RCC 7860 (cell line): ENCODE measurements at regions not wholly inside any gene's neighbourhood (a gene's known extent, or its start where the extent isn't known, plus 50 kb on each side); places are given as distances from the start of the nearest gene placed in this dataset.
"Not testable (repeated sequence)": the region's sequence is repeated elsewhere in the genome, so short reads cannot be mapped to it uniquely, and the experiment has no call there.

Experiments used
- DNase-seq: peaks from one replicate; pipeline ENCODE4 v3.0.0-alpha.2; 2015; ENCODE audit warnings: low spot score
- FAIRE-seq: peaks from 2 replicates; lab custom pipeline; 2012; peaks lifted over from hg19 to GRCh38; lab: Jason Lieb, UNC

GRCh38 chr16:59096682-59097081 is 362.6 kb upstream of the GOT2 start:
- FAIRE-seq, DNase-seq: not testable (repeated sequence)

- FAIRE-seq (no peak), DNase-seq (no peak)
Measured at GRCh38 chr16:59090541-59090940, 356.4 kb upstream of the GOT2 start.

GRCh38 chr16:59088431-59088830 is 354.3 kb upstream of the GOT2 start:
- no peak for DNase-seq
- no peak for FAIRE-seq

GRCh38 chr16:59087641-59088040 is 353.5 kb upstream of the GOT2 start:
- FAIRE-seq, result no peak

GRCh38 chr16:59067205-59067604 is 333.1 kb upstream of the GOT2 start:
- FAIRE-seq, result no peak
- DNase-seq, result no peak

More at GRCh38 chr16:59087641-59088040, 353.5 kb upstream of the GOT2 start:
- DNase-seq, result no peak

- FAIRE-seq, result no peak
- DNase-seq, result peak; percentile 60
Measured at GRCh38 chr16:59060207-59060606, 326.1 kb upstream of the GOT2 start.

GRCh38 chr16:59058250-59058649 is 324.1 kb upstream of the GOT2 start:
- DNase-seq, result no peak
- FAIRE-seq, result no peak

- FAIRE-seq (no peak), DNase-seq (no peak)
Measured at GRCh38 chr16:59053911-59054310, 319.8 kb upstream of the GOT2 start.

GRCh38 chr16:59052231-59052630 is 318.1 kb upstream of the GOT2 start:
- DNase-seq, result no peak
- no peak for FAIRE-seq

- DNase-seq (no peak), FAIRE-seq (no peak)
Measured at GRCh38 chr16:59048876-59049275, 314.8 kb upstream of the GOT2 start.

- no peak for FAIRE-seq
Measured at GRCh38 chr16:59047114-59047513, 313.0 kb upstream of the GOT2 start.

GRCh38 chr16:59046335-59046734 is 312.2 kb upstream of the GOT2 start:
- FAIRE-seq (no peak), DNase-seq (no peak)

More at GRCh38 chr16:59047114-59047513, 313.0 kb upstream of the GOT2 start:
- no peak for DNase-seq

GRCh38 chr16:59045501-59045900 is 311.4 kb upstream of the GOT2 start:
- no peak for DNase-seq
- FAIRE-seq, result no peak

- no peak for DNase-seq
- FAIRE-seq, result no peak
Measured at GRCh38 chr16:59044616-59045015, 310.5 kb upstream of the GOT2 start.

- no peak for DNase-seq
Measured at GRCh38 chr16:59042301-59042700, 308.2 kb upstream of the GOT2 start.

GRCh38 chr16:59039066-59039720 is 305.1 kb upstream of the GOT2 start:
- no peak for FAIRE-seq

More at GRCh38 chr16:59042301-59042700, 308.2 kb upstream of the GOT2 start:
- FAIRE-seq, result no peak

GRCh38 chr16:59030923-59031485 is 296.9 kb upstream of the GOT2 start:
- FAIRE-seq, result no peak
- DNase-seq, result no peak

More at GRCh38 chr16:59039066-59039720, 305.1 kb upstream of the GOT2 start:
- no peak for DNase-seq

- no peak for FAIRE-seq
- peak; percentile 27 for DNase-seq
Measured at GRCh38 chr16:59021751-59022150, 287.6 kb upstream of the GOT2 start.

- DNase-seq (no peak), FAIRE-seq (no peak)
Measured at GRCh38 chr16:59013930-59014329, 279.8 kb upstream of the GOT2 start.

GRCh38 chr16:58999762-59000161 is 265.6 kb upstream of the GOT2 start:
- DNase-seq, result no peak
- FAIRE-seq, result no peak

- not testable (repeated sequence) for DNase-seq, FAIRE-seq
Measured at GRCh38 chr16:58992755-58993154, 258.6 kb upstream of the GOT2 start.

GRCh38 chr16:58983181-58983965 is 249.3 kb upstream of the GOT2 start:
- not testable (repeated sequence) for FAIRE-seq

More at GRCh38 chr16:58983181-58983965, 249.3 kb upstream of the GOT2 start:
- not testable (repeated sequence) for DNase-seq
